ENCODE measurements at regions not wholly inside any gene's neighbourhood (a gene's known extent, or its start where the extent isn't known, plus 50 kb on each side); places are given as distances from the start of the nearest gene placed in this dataset.

DNA sequence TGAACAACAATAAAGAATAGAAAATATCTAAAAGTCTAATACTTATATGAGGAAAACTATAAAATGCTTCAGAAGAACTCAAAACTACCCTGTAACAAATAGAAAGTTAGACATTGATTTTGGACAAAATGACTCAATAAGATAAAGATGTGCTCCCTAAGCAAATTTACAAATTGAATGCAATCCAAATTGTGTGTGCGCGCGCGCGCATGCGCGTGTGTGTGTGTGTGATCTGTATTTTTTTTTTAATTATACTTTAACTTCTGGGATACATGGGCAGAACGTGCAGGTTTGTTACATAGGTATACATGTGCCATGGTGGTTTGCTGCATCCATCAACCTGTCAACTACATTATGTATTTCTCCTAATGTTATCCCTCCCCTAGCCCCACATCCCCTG, 320.8 kb upstream of the INTU start:
- Mint-ChIP-seq H3K27ac (ENCODE audit: unreplicated experiment) (no peak overlapping the region), H3K9me3 (ENCODE audit: unreplicated experiment) (peaks cover 5% of the 10 kb centered on the region), H3K36me3 (ENCODE audit: low read depth, unreplicated experiment) (no peaks in the 10 kb centered on the region), H3K27me3 (ENCODE audit: low read depth, unreplicated experiment) (no peaks in the 10 kb centered on the region), H3K4me3 (ENCODE audit: unreplicated experiment) (no peak overlapping the region), H3K4me1 (ENCODE audit: low read depth, unreplicated experiment) (peaks cover 3% of the 10 kb centered on the region)
- DNase-seq (ENCODE audit: low read depth) (no peak), FAIRE-seq (no peak)
- Histone ChIP-seq H3K4me1 (ENCODE audit: insufficient read depth, low read length) (no peaks in the 10 kb centered on the region), H3K4me3 (ENCODE audit: insufficient read depth, low read depth, low read length) (no peak overlapping the region), H3K79me2 (ENCODE audit: insufficient read depth, low read length) (no peaks in the 10 kb centered on the region), H3K27me3 (ENCODE audit: insufficient read depth, low read length) (no peaks in the 10 kb centered on the region), H3K9me3 (ENCODE audit: insufficient read depth, low read depth, low read length) (no peaks in the 10 kb centered on the region), H3K27ac (ENCODE audit: low read depth, low read length) (no peak overlapping the region), H2AFZ (ENCODE audit: low read depth, low read length) (no peak overlapping the region), H4K20me1 (ENCODE audit: insufficient read depth, low read length) (no peaks in the 10 kb centered on the region), H3K4me2 (ENCODE audit: low read length) (no peak overlapping the region), H3K36me3 (ENCODE audit: insufficient read depth, low read length) (no peaks in the 10 kb centered on the region), H3K9ac (ENCODE audit: low read length) (no peak overlapping the region)
- TF ChIP-seq, protein P1, sequence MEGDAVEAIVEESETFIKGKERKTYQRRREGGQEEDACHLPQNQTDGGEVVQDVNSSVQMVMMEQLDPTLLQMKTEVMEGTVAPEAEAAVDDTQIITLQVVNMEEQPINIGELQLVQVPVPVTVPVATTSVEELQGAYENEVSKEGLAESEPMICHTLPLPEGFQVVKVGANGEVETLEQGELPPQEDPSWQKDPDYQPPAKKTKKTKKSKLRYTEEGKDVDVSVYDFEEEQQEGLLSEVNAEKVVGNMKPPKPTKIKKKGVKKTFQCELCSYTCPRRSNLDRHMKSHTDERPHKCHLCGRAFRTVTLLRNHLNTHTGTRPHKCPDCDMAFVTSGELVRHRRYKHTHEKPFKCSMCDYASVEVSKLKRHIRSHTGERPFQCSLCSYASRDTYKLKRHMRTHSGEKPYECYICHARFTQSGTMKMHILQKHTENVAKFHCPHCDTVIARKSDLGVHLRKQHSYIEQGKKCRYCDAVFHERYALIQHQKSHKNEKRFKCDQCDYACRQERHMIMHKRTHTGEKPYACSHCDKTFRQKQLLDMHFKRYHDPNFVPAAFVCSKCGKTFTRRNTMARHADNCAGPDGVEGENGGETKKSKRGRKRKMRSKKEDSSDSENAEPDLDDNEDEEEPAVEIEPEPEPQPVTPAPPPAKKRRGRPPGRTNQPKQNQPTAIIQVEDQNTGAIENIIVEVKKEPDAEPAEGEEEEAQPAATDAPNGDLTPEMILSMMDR (IDR thresholded peaks at IDR 0.05; ENCODE audit: insufficient read depth, low read depth, low read length), result no peak
- no peak for TF ChIP-seq EZH2 (IDR thresholded peaks at IDR 0.05; ENCODE audit: insufficient read depth, low read length)

DNA sequence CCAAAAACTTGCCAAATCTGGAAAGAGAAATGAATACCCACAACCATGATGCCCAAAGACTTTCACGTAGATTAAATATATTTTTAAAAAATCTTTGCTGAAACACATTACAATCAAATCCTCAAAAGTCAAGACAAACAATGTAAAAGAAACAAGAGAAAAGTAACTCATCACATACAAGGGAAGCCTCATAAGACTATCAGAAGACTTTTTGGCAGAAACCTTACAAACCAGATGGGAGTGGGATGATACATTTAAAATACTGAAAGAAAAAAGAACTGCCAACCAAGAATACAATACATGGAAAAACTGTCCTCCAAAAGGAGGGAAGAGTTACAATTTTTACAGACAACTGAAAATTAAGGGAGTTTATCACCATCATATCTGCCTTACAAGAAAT, 319.0 kb upstream of the INTU start:
- H3K36me3 Mint-ChIP-seq (ENCODE audit: low read depth, unreplicated experiment), result no peaks in the 10 kb centered on the region

DNA sequence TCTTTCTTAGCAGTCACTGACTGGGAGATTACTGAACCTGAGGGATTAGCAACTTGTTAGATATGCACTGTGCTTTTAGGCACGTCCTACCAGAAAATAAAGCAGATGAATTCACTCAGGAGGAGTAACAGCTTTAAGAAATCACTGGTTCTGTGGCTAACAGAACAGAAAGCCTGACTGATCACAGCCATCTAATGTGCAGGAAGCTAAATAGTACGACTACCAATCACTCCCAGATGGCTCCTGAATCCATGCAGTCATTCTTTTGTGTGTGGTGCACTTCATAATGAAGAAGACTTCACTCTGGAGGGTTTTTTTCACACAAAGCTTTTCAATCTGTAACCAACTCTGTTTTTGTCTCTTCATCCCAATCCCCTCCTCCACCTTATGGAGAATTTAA, 305.3 kb upstream of the INTU start:
- H3K27ac ChIP-seq (ENCODE audit: low read depth, low read length), result no peak overlapping the region
- H3K4me1 ChIP-seq (ENCODE audit: insufficient read depth, low read length), result no peaks in the 10 kb centered on the region
- H3K36me3 Mint-ChIP-seq (ENCODE audit: low read depth, unreplicated experiment), result no peaks in the 10 kb centered on the region
- TF ChIP-seq EZH2 (IDR thresholded peaks at IDR 0.05; ENCODE audit: insufficient read depth, low read length), result no peak
- TF ChIP-seq, protein P1 (IDR thresholded peaks at IDR 0.05; ENCODE audit: insufficient read depth, low read depth, low read length), result no peak
- H3K4me3 ChIP-seq (ENCODE audit: insufficient read depth, low read depth, low read length), result no peak overlapping the region
- H3K79me2 ChIP-seq (ENCODE audit: insufficient read depth, low read length), result no peaks in the 10 kb centered on the region
- no peak overlapping the region for H3K4me2 ChIP-seq (ENCODE audit: low read length)
- peaks cover 3% of the 10 kb centered on the region for H3K9me3 Mint-ChIP-seq (ENCODE audit: unreplicated experiment)
- no peaks in the 10 kb centered on the region for H3K27me3 ChIP-seq (ENCODE audit: insufficient read depth, low read length)
- DNase-seq (ENCODE audit: low read depth), result no peak
- H3K4me1 Mint-ChIP-seq (ENCODE audit: low read depth, unreplicated experiment), result no peaks in the 10 kb centered on the region
- no peak for FAIRE-seq
- H3K9me3 ChIP-seq (ENCODE audit: insufficient read depth, low read depth, low read length), result peaks cover 4% of the 10 kb centered on the region
- no peak overlapping the region for H2AFZ ChIP-seq (ENCODE audit: low read depth, low read length)
- no peak overlapping the region for H3K27ac Mint-ChIP-seq (ENCODE audit: unreplicated experiment)
- H3K36me3 ChIP-seq (ENCODE audit: insufficient read depth, low read length), result no peaks in the 10 kb centered on the region
- H3K4me3 Mint-ChIP-seq (ENCODE audit: unreplicated experiment), result no peak overlapping the region
- no peaks in the 10 kb centered on the region for H3K27me3 Mint-ChIP-seq (ENCODE audit: low read depth, unreplicated experiment)
- H3K9ac ChIP-seq (ENCODE audit: low read length), result no peak overlapping the region
- no peaks in the 10 kb centered on the region for H4K20me1 ChIP-seq (ENCODE audit: insufficient read depth, low read length)

More for the DNA sequence above, 319.0 kb upstream of the INTU start:
- Histone ChIP-seq H2AFZ (ENCODE audit: low read depth, low read length) (no peak overlapping the region), H3K4me3 (ENCODE audit: insufficient read depth, low read depth, low read length) (no peak overlapping the region), H3K9ac (ENCODE audit: low read length) (no peak overlapping the region), H3K36me3 (ENCODE audit: insufficient read depth, low read length) (no peaks in the 10 kb centered on the region), H3K4me2 (ENCODE audit: low read length) (no peak overlapping the region), H3K9me3 (ENCODE audit: insufficient read depth, low read depth, low read length) (no peaks in the 10 kb centered on the region), H4K20me1 (ENCODE audit: insufficient read depth, low read length) (no peaks in the 10 kb centered on the region), H3K4me1 (ENCODE audit: insufficient read depth, low read length) (no peaks in the 10 kb centered on the region), H3K27me3 (ENCODE audit: insufficient read depth, low read length) (no peaks in the 10 kb centered on the region), H3K27ac (ENCODE audit: low read depth, low read length) (no peak overlapping the region), H3K79me2 (ENCODE audit: insufficient read depth, low read length) (no peaks in the 10 kb centered on the region)
- TF ChIP-seq EZH2 (IDR thresholded peaks at IDR 0.05; ENCODE audit: insufficient read depth, low read length), result no peak
- TF ChIP-seq, protein P1 (IDR thresholded peaks at IDR 0.05; ENCODE audit: insufficient read depth, low read depth, low read length), result no peak
- no peak overlapping the region for H3K4me3 Mint-ChIP-seq (ENCODE audit: unreplicated experiment)
- DNase-seq (ENCODE audit: low read depth) (no peak), FAIRE-seq (no peak)
- no peak overlapping the region for H3K27ac Mint-ChIP-seq (ENCODE audit: unreplicated experiment)
- peaks cover 3% of the 10 kb centered on the region for H3K4me1 Mint-ChIP-seq (ENCODE audit: low read depth, unreplicated experiment)
- no peaks in the 10 kb centered on the region for H3K27me3 Mint-ChIP-seq (ENCODE audit: low read depth, unreplicated experiment)
- peaks cover 5% of the 10 kb centered on the region for H3K9me3 Mint-ChIP-seq (ENCODE audit: unreplicated experiment)
